Vagina (tissue), 2 donors: ENCODE measurements at regions not wholly inside any gene's neighbourhood (a gene's known extent, or its start where the extent isn't known, plus 50 kb on each side); places are given as distances from the start of the nearest gene placed in this dataset.

Source experiments
- DNase-seq, 2 donors: peaks; one replicate each; pipeline ENCODE4 v3.0.0-alpha.2; 2017; ENCODE audit errors: extremely low spot score in 2 of 2
- H3K27ac ChIP-seq: fragments of 200-600 bp; sonication (generic); one replicate; pipeline ENCODE4 v1.5.1; 2019
- H3K27me3 ChIP-seq: fragments of 200-600 bp; sonication (generic); one replicate; pipeline ENCODE4 v1.5.1; 2019
- H3K36me3 ChIP-seq, 2 donors: fragments of 200-600 bp; sonication (generic); one replicate each; pipeline ENCODE4 v1.5.1; 2017 to 2019
- H3K4me1 ChIP-seq: fragments of 200-600 bp; sonication (generic); one replicate; pipeline ENCODE4 v1.5.1; 2019
- H3K4me3 ChIP-seq, 2 donors: fragments of 200-600 bp; sonication (generic); 1 replicate in 1 of 2; 2 replicates in 1 of 2; pipeline ENCODE4 v1.5.1; 2016 to 2019
- H3K9me3 ChIP-seq: fragments of 200-600 bp; sonication (generic); one replicate; pipeline ENCODE4 v1.5.1; 2019
- CTCF ChIP-seq, 3 experiments: fragments of 450-650 bp in 2 of 3; fragments of 200-600 bp in 1 of 3; sonication (generic) in 1 of 3; IDR thresholded peaks; one replicate each; pipeline ENCODE4 v1.5.1; 2017 to 2019; ENCODE audit warnings: antibody characterized with exemption in 3 of 3, mild to moderate bottlenecking in 2 of 3, moderate library complexity in 2 of 3
- POLR2A ChIP-seq, 2 donors: fragments of 450-650 bp; IDR thresholded peaks; one replicate each; pipeline ENCODE4 v1.6.1; 2017; ENCODE audit warnings: antibody characterized with exemption in 2 of 2, mild to moderate bottlenecking in 2 of 2, moderate library complexity in 2 of 2
- POLR2AphosphoS5 ChIP-seq, 2 donors: sonication (generic); formaldehyde crosslinking; IDR thresholded peaks; one replicate each; pipeline ENCODE4 v1.9.0; 2017; ENCODE audit warnings: antibody characterized with exemption in 2 of 2, mild to moderate bottlenecking in 2 of 2, low read depth in 1 of 2; ENCODE audit not compliant: insufficient read depth in 1 of 2
- intact Hi-C: fragments of 100-400 bp; cut with DNase I; formaldehyde crosslinking; loops from one replicate; pipeline ENCODE4 v1.15.1; 2023

DNA sequence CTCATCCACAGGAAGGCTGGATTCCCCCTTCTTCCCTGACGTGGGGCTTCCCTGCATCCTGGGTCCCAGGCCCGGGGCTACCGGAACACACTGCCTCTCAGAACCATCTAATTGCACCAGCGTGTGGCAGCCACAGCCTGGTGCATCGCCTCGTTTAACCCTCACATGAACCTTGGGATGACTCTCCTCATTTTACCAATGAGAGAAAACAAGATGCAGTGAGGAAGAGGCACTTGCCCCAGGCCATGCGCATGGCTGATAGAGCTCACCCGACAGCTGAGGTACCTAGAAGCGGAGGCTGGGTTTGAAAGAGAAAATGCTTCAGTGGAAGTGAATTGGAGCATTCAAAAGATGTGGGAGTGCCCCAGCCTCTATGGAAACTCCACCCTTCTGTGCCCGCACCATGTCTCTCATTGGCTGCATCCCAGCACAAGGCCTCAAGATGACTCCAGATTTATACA, 162.3 kb downstream of the KATNIP start:
- H3K9me3 ChIP-seq = no peaks in the 10 kb centered on the region
- intact Hi-C loops = no loop called here
- H3K4me3 ChIP-seq = no peak overlapping the region
- no peak for DNase-seq
- H3K36me3 ChIP-seq = peaks cover 0 to 9% of the 10 kb centered on the region in 2 donors
- TF ChIP-seq CTCF (IDR thresholded peaks at IDR 0.05) (no peak), POLR2A (IDR thresholded peaks at IDR 0.05) (no peak), POLR2AphosphoS5 (IDR thresholded peaks at IDR 0.05; ENCODE audit: insufficient read depth in 1 of 2, low read depth in 1 of 2) (no peak)
- no peaks in the 10 kb centered on the region for H3K27me3 ChIP-seq
- H3K27ac ChIP-seq = no peak overlapping the region
- no peaks in the 10 kb centered on the region for H3K4me1 ChIP-seq

- TF ChIP-seq POLR2A (IDR thresholded peaks at IDR 0.05) (no peak), CTCF (IDR thresholded peaks at IDR 0.05) (no peak), POLR2AphosphoS5 (IDR thresholded peaks at IDR 0.05; ENCODE audit: insufficient read depth in 1 of 2, low read depth in 1 of 2) (no peak)
- Histone ChIP-seq H3K4me1 (peaks cover 19% of the 10 kb centered on the region), H3K27me3 (no peaks in the 10 kb centered on the region), H3K27ac (no peak overlapping the region), H3K4me3 (no peak overlapping the region), H3K36me3 (no peaks in the 10 kb centered on the region), H3K9me3 (no peaks in the 10 kb centered on the region)
- intact Hi-C loops = no loop called here
- no peak for DNase-seq
Measured at GRCh38 chr16:27717726-27718125, 167.8 kb downstream of the KATNIP start.

GRCh38 chr16:27718201-27719105, 168.5 kb downstream of the KATNIP start:
- no peak for TF ChIP-seq POLR2AphosphoS5 (IDR thresholded peaks at IDR 0.05; ENCODE audit: insufficient read depth in 1 of 2, low read depth in 1 of 2)
- no peak for TF ChIP-seq POLR2A (IDR thresholded peaks at IDR 0.05)
- no peak for TF ChIP-seq CTCF (IDR thresholded peaks at IDR 0.05)
- peaks cover 24% of the 10 kb centered on the region for H3K4me1 ChIP-seq
- intact Hi-C loops = no loop called here
- H3K27me3 ChIP-seq = no peaks in the 10 kb centered on the region
- no peaks in the 10 kb centered on the region for H3K36me3 ChIP-seq
- H3K27ac ChIP-seq = no peak overlapping the region
- no peak overlapping the region for H3K4me3 ChIP-seq
- no peaks in the 10 kb centered on the region for H3K9me3 ChIP-seq
- no peak for DNase-seq

DNA sequence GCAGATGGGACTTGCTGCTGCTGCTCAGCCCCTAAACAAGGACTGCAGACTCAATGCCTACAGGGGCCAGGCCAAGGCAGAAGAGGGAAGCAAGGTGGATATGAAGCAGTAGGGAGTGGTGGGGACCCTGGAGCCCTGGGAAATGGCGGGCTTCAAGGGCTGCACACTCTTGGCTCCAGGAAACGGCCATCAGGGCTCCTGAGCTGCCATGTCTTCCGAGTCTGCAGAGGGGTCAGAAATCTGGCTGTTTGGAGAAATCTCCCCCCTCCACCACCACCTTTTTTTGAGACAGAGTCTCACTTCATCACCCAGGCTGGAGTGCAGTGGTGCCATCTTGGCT, 169.1 kb downstream of the KATNIP start:
- H3K27ac ChIP-seq = no peak overlapping the region
- no peak for TF ChIP-seq POLR2AphosphoS5 (IDR thresholded peaks at IDR 0.05; ENCODE audit: insufficient read depth in 1 of 2, low read depth in 1 of 2)
- TF ChIP-seq CTCF (IDR thresholded peaks at IDR 0.05) = no peak
- TF ChIP-seq POLR2A (IDR thresholded peaks at IDR 0.05) = no peak
- peaks cover 30% of the 10 kb centered on the region for H3K4me1 ChIP-seq
- no peaks in the 10 kb centered on the region for H3K9me3 ChIP-seq
- no peaks in the 10 kb centered on the region for H3K36me3 ChIP-seq
- no peak overlapping the region for H3K4me3 ChIP-seq
- intact Hi-C loops = no loop called here
- no peaks in the 10 kb centered on the region for H3K27me3 ChIP-seq
- no peak for DNase-seq
